Ishikawa (cell line): ENCODE measurements at regions not wholly inside any gene's neighbourhood (a gene's known extent, or its start where the extent isn't known, plus 50 kb on each side); places are given as distances from the start of the nearest gene placed in this dataset.

Source experiments
- CREB1 ChIP-seq: IDR thresholded peaks from 2 replicates; pipeline ENCODE4 v1.6.1; 2012; ENCODE audit warnings: low read depth
- FOXM1 ChIP-seq: IDR thresholded peaks from 2 replicates; pipeline ENCODE4 v1.6.1; 2012; ENCODE audit warnings: low read depth, borderline replicate concordance
- NFIC ChIP-seq: IDR thresholded peaks from 2 replicates; pipeline ENCODE4 v1.6.1; 2012
- RAD21 ChIP-seq: IDR thresholded peaks from 2 replicates; pipeline ENCODE4 v1.6.1; 2012; ENCODE audit warnings: low read depth
- TAF1 ChIP-seq: IDR thresholded peaks from 2 replicates; pipeline ENCODE4 v1.6.1; 2012; ENCODE audit warnings: low read depth, mild to moderate bottlenecking
- YY1 ChIP-seq: IDR thresholded peaks from 2 replicates; pipeline ENCODE4 v1.6.1; 2012; ENCODE audit warnings: low read depth
- TF ChIP-seq, protein P1 (sequence below): IDR thresholded peaks from 2 replicates; pipeline ENCODE4 v1.6.1; 2012; ENCODE audit warnings: low read depth, mild to moderate bottlenecking
- TF ChIP-seq, protein P2 (sequence below): IDR thresholded peaks from 2 replicates; pipeline ENCODE4 v1.6.1; 2012

DNA sequence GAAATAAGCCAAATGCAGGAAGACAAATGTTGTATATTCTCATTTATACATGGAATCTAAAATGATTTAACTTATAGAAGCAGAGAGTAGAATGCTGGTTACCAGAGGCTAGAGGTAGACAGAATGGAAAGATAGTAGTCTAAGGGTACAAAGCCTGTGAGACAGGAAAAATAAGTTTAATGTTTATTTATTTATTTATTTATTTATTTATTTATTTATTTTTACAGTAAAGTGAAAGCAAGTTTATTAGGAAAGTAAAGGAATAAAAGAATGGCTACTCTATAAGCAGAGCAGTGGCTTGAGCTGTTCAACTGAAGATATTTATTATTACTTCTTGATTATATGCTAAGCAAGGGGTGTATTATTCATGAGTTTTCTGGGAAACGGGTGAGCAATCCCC is 203.2 kb downstream of the LAS1L start:
- TF ChIP-seq, protein P1, sequence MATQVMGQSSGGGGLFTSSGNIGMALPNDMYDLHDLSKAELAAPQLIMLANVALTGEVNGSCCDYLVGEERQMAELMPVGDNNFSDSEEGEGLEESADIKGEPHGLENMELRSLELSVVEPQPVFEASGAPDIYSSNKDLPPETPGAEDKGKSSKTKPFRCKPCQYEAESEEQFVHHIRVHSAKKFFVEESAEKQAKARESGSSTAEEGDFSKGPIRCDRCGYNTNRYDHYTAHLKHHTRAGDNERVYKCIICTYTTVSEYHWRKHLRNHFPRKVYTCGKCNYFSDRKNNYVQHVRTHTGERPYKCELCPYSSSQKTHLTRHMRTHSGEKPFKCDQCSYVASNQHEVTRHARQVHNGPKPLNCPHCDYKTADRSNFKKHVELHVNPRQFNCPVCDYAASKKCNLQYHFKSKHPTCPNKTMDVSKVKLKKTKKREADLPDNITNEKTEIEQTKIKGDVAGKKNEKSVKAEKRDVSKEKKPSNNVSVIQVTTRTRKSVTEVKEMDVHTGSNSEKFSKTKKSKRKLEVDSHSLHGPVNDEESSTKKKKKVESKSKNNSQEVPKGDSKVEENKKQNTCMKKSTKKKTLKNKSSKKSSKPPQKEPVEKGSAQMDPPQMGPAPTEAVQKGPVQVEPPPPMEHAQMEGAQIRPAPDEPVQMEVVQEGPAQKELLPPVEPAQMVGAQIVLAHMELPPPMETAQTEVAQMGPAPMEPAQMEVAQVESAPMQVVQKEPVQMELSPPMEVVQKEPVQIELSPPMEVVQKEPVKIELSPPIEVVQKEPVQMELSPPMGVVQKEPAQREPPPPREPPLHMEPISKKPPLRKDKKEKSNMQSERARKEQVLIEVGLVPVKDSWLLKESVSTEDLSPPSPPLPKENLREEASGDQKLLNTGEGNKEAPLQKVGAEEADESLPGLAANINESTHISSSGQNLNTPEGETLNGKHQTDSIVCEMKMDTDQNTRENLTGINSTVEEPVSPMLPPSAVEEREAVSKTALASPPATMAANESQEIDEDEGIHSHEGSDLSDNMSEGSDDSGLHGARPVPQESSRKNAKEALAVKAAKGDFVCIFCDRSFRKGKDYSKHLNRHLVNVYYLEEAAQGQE, result no peak
- TF ChIP-seq, protein P2, sequence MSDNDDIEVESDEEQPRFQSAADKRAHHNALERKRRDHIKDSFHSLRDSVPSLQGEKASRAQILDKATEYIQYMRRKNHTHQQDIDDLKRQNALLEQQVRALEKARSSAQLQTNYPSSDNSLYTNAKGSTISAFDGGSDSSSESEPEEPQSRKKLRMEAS, result no peak
- TF ChIP-seq CREB1 (no peak), YY1 (no peak), NFIC (no peak), TAF1 (no peak), RAD21 (no peak), FOXM1 (no peak)
